ENCODE measurements at regions not wholly inside any gene's neighbourhood (a gene's known extent, or its start where the extent isn't known, plus 50 kb on each side); places are given as distances from the start of the nearest gene placed in this dataset.

DNA sequence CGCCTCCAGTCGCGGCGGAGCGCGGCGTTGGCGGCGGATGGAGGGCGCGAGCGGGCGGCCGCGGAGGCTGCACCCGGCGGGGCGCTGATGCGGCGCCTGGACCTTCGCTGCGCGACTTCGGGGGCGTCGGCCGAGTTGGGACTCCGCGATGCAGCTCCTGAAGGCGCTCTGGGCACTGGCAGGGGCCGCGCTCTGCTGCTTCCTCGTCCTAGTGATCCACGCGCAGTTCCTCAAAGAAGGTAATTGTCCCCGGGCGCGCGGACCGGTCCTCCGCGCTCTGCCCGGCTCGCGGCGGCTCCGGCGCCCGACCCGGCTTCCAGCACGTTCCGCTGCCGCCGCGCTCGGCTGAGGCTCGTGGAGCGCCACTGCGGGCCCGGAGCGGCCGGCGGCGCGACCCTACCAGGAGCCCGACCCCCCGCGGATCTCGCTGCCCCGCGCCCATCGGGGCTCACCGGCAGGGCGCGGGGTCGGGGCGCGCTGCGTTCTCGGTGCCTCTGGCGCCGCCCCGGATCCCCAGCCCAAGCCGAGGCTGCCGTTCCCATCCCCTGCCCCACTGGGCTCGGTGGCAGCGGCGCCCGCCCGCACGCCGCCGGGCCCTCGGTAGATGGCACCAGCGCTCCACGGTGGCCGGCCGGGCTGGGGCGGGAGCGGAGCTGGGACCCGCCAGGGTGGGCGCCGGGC, 1251.2 kb downstream of the BRD1 start:
- TF ChIP-seq, protein P1, sequence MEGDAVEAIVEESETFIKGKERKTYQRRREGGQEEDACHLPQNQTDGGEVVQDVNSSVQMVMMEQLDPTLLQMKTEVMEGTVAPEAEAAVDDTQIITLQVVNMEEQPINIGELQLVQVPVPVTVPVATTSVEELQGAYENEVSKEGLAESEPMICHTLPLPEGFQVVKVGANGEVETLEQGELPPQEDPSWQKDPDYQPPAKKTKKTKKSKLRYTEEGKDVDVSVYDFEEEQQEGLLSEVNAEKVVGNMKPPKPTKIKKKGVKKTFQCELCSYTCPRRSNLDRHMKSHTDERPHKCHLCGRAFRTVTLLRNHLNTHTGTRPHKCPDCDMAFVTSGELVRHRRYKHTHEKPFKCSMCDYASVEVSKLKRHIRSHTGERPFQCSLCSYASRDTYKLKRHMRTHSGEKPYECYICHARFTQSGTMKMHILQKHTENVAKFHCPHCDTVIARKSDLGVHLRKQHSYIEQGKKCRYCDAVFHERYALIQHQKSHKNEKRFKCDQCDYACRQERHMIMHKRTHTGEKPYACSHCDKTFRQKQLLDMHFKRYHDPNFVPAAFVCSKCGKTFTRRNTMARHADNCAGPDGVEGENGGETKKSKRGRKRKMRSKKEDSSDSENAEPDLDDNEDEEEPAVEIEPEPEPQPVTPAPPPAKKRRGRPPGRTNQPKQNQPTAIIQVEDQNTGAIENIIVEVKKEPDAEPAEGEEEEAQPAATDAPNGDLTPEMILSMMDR (conservative IDR thresholded peaks at IDR 0.05; ENCODE audit: low read depth in 2 of 2) = peak in 1 of 2 experiments; percentile 49; a peak in 2 of 4 replicates
- TF ChIP-seq EZH2 (IDR thresholded peaks at IDR 0.05; ENCODE audit: low read depth, unreplicated experiment) = no peak
- TF ChIP-seq POLR2AphosphoS5 (IDR thresholded peaks at IDR 0.05; ENCODE audit: low read depth) = no peak
- no peak for TF ChIP-seq ZNF114 (CRISPR knock-in tag; IDR thresholded peaks at IDR 0.05)
- TF ChIP-seq NANOG (IDR thresholded peaks at IDR 0.05; ENCODE audit: borderline replicate concordance) = no peak

All from GM23338 (cell line).